Right kidney (tissue), 1 donor: ENCODE measurements at regions not wholly inside any gene's neighbourhood (a gene's known extent, or its start where the extent isn't known, plus 50 kb on each side); places are given as distances from the start of the nearest gene placed in this dataset.

Experiments used
- DNase-seq: peaks from one replicate; pipeline ENCODE4 v3.0.0-alpha.2; 2016

GRCh38 chr1:29450591-29450990 is 214.3 kb downstream of the PTPRU start:
- DNase-seq: no peak

GRCh38 chr1:29448456-29449235 is 212.3 kb downstream of the PTPRU start:
- DNase-seq: no peak

- no peak for DNase-seq
These were observed 211.0 kb downstream of the PTPRU start for GRCh38 chr1:29447368-29447767.

DNA sequence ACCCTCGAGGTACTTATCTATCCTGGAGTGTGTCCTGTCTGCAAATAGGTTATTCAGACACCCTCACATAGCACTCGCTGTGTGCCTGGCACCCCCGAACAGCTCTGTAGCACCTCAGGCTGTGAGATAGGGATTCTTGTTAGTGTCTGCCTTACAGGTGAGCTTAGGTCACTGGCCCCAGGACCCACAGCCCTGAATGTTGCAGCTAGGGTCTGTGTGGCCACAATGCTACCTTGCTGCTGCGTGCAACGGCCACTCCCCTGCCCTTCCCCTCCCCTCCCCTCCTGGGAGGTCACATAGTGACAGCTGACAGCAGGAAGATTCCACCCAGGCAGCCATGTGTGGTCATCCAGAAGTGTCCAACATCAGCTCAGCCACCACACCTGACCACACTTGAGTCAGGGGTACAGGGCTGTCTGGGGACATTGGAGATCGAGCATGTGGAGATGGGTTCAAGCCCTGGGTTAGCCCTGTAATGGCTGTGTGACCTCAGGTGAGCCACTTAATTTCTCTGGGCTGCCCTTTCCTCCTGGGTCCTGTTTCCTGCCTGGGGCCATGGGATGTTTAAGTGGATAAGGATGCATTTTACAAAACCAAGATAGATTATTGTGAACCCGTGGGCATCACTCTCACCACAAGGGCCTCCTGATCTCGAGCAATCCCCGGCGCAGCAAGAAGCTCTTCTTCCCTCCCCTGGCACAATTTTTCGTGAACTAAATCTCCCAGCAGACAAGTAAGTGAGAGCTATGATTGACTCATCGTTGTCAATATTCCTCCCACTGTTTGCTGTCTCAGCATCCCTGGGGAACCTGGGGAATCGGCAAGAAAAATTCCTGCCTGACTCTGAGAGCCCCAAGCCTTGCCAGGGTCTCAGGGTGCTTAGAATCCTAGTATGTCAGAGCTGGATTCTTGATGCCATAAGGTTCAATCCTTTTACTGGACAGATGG is 208.7 kb downstream of the PTPRU start:
- no peak for DNase-seq

DNA sequence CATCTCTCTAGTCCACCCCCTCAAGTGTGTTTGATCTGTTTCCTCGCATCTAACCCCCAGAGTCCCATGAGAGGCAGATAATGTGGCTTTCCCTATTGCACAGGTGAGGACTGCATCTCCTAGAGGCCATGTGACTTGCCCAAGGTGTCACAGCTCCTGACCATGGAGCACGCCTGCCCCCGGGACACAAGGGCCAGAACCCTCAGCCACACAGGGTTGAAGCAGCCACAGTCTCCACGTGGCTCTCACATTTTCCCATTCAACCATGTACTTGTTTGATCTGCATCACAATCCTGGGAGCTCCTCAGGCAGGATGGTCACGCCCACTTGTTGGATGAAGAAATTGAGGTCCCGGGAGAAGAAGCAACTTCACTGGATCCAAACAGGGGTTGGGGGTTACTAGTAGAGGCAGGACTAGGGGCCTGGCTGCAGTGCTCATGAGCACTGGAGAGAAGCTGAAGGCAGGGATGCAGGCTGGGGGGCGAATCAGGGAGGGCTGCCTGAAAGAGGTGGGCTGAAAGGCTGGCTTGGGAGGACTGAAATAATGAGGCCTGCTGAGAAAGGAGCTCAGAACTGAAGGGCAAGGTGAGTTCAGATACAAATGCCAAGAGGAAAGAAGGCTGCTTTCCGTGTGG is 207.9 kb downstream of the PTPRU start:
- no peak for DNase-seq

GRCh38 chr1:29441916-29442668 is 205.8 kb downstream of the PTPRU start:
- DNase-seq: no peak

- DNase-seq: no peak
These were observed 203.3 kb downstream of the PTPRU start for GRCh38 chr1:29439615-29440014.

DNA sequence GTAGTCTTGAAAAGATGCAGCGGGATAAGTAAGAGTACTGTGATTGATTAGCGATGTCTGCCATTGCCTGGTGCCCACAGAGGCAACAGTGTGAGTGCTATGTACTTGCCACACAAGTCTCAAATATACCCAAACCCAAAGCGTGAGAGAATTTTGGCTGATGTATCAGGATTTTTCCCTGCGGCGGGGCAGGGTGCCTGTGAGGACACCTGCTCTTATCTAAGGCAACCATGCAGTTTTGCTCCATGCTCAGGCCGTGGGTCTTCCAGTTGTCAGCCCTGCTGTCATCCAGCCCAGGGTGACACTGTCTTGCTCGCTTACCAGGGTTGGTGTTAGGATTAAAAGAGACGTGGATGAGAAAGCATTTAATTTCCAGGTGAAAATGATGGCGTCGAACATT is 202.7 kb downstream of the PTPRU start:
- no peak for DNase-seq

GRCh38 chr1:29437946-29438345 is 201.6 kb downstream of the PTPRU start:
- DNase-seq: no peak

DNA sequence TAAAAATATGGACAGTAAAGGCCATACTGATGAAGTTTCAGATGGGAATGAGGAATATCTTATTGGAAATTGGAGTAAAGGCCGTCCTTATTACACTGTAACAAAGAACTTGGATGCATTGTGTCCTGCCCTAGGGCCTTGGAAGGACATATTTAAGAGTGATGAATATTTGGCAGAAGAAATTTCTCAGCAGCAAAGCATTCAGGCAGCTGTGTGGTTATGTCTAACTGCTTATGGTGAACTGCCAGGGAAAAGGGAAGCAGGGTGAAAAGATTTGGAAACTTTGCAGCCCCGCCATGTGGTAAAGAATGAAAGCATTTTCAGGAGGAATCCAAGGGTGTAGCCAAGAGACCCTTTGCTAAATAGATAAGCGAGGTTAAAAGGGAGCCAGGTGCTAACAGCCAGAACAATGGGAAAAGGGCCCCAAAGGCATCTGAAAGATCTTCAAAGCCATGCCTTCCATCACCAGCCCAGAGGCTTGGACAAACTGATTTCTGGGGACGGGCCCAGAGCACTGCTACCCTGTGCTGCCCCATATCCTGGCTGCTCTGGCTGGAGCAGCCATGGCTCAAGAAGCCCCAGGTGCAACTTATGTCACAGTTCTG is 200.0 kb downstream of the PTPRU start:
- DNase-seq: no peak

- DNase-seq: no peak
These were observed 197.5 kb downstream of the PTPRU start for GRCh38 chr1:29433830-29434229.

- DNase-seq: no peak
These were observed 194.8 kb downstream of the PTPRU start for GRCh38 chr1:29431138-29431537.

DNA sequence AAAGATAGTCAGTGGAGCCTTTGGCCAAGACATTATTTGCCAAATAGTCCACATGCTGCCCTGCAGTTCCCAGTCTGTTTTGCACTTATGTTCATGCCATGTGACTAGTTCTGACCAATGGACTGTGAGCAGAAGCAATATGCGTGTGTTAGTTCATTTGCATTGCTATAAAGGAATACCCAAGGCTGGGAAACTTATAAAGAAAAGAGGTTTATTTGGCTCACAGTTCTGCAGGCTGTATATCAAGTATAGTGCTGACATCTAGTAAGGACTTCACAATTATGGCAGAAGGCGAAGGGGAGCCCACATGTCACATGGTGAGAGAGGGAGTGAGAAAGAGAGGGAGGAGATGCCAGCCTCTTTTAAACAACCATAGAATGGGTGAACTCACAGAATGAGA is 193.3 kb downstream of the PTPRU start:
- no peak for DNase-seq

GRCh38 chr1:29428997-29429396 is 192.7 kb downstream of the PTPRU start:
- no peak for DNase-seq

- no peak for DNase-seq
These were observed 191.9 kb downstream of the PTPRU start for GRCh38 chr1:29428280-29428615.

GRCh38 chr1:29427614-29428279 is 191.4 kb downstream of the PTPRU start:
- DNase-seq: no peak

GRCh38 chr1:29426701-29427279 is 190.5 kb downstream of the PTPRU start:
- no peak for DNase-seq

GRCh38 chr1:29425631-29426030 is 189.3 kb downstream of the PTPRU start:
- no peak for DNase-seq

GRCh38 chr1:29424266-29424665 is 187.9 kb downstream of the PTPRU start:
- DNase-seq: no peak

- no peak for DNase-seq
These were observed 183.9 kb downstream of the PTPRU start for GRCh38 chr1:29420202-29420601.

GRCh38 chr1:29417971-29418370 is 181.6 kb downstream of the PTPRU start:
- no peak for DNase-seq
